HG03066 (cell line): ENCODE measurements at regions not wholly inside any gene's neighbourhood (a gene's known extent, or its start where the extent isn't known, plus 50 kb on each side); places are given as distances from the start of the nearest gene placed in this dataset.

ENCODE experiments used
- ATAC-seq: cut with Tn5 transposase; IDR thresholded peaks from one replicate; pipeline ENCODE4 v1.9.1; 2021; ENCODE audit warnings: low read depth; ENCODE audit not compliant: unreplicated experiment

GRCh38 chr10:28810057-28810870, 132.9 kb downstream of the BAMBI start:
- no peak for ATAC-seq

DNA sequence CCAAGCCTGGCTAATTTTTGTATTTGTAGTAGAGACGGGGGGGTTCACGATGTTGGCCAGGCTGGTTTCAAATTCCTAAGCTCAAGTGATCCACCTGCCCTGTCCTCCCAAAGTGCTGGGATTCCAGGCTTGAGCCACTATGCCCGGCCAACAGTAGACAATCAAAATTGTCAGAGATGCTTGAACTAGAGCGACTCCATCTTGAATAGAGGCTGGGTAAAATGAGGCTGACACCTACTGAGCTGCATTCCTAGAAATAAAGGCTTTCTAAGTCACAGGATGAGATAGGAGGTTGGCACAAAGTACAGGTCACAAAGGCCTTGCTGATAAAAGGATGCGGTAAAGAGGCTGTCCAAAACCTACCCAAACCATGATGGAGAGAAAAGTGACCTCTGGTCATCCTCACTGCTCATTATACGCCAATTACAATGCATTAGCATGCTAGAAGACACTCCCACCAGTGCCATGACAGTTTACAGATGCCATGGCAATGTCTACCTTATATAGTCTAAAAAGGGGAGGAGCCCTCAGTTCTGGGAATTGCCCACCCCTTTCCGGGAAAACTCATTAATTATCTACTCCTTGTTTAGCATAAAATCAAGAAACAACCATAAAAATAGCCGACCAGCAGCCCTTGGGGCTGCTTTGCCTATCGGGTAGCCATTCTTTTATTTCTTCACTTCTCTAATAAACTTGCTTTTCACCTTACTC, 134.5 kb downstream of the BAMBI start:
- ATAC-seq = no peak

GRCh38 chr10:28812384-28813372, 135.4 kb downstream of the BAMBI start:
- no peak for ATAC-seq

DNA sequence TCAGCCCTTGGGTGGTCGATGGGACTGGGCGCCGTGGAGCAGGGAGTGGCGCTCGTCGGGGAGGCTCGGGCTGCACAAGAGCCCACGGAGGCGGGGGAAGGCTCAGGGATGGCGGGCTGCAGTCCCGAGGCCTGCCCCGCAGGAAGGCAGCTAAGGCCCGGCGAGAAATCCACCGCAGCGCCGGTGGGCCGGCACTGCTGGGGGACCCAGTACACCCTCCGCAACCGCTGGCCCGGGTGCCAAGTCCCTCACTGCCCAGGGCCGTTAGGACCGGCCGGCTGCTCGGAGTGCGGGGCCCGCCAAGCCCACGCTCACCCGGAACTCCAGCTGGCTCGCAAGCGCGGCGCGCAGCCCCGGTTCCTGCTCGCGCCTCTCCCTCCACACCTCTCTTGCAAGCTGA, 138.4 kb downstream of the BAMBI start:
- no peak for ATAC-seq

DNA sequence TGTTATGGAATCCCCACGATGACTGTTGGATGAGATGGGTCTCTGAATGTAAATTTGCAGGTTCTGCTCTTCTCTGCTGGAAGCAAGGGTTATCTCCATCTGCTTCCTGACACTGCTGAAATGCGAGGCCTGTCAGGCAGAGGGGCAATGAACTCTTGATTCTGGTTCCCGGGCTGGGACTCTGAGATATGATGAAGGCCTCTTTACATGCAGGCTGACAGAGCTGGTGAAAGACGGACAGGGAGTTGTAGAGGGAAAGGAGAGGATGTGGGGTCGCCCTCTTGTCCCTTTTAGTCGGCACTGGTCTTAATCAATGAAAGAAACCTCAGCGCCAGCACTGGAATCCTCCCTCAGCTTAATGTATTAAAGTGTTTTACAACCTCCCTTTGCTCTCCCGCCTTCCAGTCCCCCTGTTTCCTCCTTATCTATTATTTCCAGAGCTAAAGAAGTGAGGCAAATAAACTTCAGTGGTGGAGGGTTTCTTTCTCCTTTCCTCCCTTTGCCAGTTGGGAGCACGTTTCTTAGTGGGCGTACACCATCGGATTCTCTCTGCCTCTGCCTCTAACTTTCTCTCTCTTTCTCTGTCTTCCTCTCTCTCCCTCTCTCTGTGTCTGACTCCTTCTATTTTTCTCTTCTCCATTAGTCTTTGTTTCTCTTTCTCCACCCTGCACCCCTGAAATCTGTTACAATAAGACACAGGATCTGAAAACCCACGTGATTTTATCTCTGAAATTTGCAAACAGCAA, 145.6 kb downstream of the BAMBI start:
- no peak for ATAC-seq

DNA sequence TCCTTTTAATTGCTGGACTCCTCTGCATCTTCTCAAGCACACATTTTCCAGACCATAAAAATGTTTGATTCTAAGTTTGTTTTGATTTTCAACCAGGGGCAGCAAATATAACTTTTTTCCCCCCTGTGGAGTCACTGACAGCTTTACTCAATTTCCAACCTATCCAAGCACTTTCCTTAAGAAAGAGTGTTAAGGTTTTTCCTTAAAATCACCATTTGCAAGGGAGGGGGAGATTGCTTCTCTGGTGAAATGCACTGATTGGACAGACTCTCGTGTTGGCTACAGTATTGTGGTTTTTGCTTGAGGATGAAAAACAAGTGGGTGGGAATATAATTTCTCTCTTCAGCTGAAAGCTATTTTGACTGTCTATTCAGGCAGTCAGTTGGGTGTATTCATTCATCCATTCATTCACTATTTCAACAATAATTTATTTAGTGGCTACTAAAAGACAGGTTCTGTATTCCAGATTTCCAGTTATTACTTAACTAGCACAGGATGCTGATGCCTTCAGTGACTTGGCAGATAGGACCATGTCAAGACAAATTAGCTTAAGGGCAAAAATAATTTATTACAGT, 146.3 kb downstream of the BAMBI start:
- no peak for ATAC-seq

DNA sequence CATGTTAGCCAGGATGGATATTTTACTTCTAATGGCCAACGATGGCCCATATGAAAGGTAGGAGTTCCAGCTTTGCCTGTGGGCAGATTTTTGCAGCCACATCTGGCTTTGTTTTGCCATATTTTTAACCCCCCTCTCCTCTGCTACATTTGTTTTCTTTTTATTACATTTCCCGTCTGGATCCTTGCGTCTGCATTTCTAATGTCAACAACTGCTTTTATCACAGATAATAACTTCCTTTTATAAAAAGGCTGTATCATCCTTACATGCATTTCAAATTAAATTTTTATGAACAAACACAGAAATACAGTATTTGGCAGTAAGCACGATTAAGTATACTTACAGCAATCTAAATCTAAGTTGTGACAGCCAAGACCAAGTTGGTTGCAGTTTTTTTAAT, 156.0 kb downstream of the BAMBI start:
- ATAC-seq = no peak

DNA sequence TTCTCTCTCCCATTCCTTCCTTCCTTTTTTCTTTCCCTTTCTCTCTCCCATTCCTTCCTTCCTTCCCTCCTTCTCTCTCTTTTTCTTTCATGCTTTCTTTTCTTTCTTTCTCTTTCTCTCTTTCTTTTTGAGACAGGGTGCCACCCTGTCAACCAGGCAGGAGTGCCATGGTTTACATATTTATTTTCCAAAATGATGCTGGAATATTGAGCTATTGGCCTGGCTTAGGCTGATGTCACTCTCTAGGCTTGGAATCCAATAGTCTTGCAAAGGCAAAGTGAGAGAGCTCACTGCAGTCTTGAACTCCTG, 159.1 kb downstream of the BAMBI start:
- no peak for ATAC-seq

GRCh38 chr10:28837613-28838390, 160.5 kb downstream of the BAMBI start:
- ATAC-seq = no peak

DNA sequence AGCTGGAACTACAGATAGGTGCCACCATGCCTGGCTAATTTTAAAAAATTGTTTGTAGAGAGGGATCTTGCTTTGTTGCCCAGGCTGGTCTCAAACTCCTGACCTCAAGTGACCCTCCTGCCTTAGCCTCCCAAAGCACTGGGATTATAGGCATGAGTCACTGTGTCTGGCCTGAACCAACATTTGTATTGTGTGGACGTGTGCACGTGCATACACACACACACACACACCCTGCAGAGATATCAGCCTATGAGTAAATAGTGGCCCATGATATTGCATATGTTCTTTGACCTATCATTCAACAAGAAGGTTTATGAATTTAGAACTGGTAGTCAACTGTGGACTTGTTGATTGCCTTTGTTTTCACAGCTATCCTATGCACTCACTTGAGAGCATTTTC, 161.6 kb downstream of the BAMBI start:
- no peak for ATAC-seq

GRCh38 chr10:28839600-28840007, 162.3 kb downstream of the BAMBI start:
- ATAC-seq = no peak

- ATAC-seq = no peak
Observed at GRCh38 chr10:28840202-28840601, 162.9 kb downstream of the BAMBI start.

DNA sequence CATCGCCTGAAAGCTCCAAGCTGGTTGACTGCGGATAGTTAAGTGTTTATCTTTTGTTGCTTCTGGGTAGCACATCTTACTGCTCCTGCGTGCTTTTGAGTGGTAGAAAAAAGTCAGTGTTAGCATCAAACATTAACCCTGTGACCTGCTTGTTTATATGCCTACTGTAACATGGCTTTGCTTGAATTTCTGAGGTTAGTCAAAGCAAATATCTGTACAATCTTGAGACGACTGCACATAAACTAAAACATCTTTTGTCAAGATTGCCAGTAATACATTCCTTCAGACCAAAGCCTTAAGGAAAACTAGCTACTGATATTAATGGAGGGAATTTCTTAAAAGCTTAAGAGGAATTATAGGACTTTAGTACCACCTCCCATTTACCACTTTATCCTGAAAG, 163.7 kb downstream of the BAMBI start:
- ATAC-seq = no peak

GRCh38 chr10:28841625-28842024, 164.3 kb downstream of the BAMBI start:
- no peak for ATAC-seq

- no peak for ATAC-seq
Observed at GRCh38 chr10:28842321-28842720, 165.0 kb downstream of the BAMBI start.

DNA sequence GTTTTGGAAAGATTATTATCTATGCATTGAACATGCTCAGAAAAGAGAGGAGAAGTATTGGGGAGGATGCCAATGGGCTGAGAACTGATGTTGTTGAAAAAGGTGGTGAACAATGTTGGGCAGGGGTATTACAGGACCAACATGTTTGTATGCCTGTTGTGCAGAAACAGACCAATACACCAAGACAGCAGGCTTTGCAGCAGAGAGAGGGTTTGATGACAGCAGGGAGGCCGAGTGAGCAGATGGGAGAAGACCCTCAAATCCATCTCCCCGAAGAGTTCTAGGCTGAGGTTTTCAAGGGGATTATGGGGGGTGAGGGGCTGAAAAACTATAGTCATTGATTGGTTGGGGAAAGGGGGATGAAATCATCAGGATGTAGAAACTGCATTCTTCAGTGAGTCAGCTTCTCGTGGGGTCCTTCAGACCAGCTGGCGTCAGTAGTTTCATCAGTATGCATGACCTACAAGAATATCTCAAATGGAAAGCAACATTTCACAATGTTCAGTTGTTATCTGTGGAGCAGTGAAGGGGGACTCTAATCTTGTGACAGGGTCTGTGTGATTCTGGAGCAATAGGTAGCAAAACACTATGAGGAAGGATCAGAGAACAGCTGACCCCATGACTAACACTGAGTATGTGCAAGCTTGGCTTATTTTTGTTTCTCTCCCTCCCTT, 167.8 kb downstream of the BAMBI start:
- no peak for ATAC-seq

DNA sequence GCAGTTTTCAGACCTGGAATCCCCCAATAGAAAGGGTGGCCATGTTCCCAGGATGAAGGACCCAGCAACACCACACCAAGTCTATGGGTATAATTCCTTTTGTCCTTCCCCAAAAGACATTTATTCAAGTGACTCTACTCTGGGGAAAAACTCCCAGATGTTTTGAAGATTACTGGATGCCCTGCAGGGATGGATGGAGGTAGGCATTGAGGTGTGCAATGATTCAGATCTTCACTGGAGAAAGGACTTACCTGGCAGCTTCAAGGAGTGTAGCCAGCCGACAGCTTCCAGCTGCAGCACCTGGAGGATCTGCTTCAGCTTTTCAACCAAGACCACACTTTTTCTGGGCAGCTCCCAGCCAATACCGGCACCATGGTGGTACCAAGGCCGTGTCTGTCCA, 172.0 kb downstream of the BAMBI start:
- no peak for ATAC-seq

DNA sequence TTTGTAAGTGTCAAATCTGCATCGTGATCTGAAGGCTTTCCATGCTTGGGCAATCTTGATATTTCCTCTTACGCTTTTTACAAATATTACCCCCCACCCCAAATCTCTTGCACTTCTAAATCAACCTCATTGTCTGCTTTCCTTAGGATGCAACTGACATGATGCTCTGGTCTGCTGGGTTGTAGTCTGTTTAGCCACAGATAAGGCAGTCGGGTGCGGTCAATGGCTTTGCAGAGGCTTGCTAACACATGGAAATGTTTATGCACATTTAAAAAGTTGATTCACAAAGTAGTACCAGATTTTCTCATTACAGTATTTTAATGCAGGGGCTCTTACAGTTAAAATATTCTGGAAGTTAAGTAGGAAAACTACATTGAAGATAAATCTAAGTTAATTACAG, 172.5 kb downstream of the BAMBI start:
- no peak for ATAC-seq

GRCh38 chr10:28850784-28851183, 173.5 kb downstream of the BAMBI start:
- no peak for ATAC-seq
